DMS153 (cell line): ENCODE measurements at regions not wholly inside any gene's neighbourhood (a gene's known extent, or its start where the extent isn't known, plus 50 kb on each side); places are given as distances from the start of the nearest gene placed in this dataset.
"Not testable (repeated sequence)": the region's sequence is repeated elsewhere in the genome, so short reads cannot be mapped to it uniquely, and the experiment has no call there.

ENCODE experiments used
- DNase-seq: peaks from one replicate; lab custom pipeline; 2025; lab: John Stamatoyannopoulos, UW

DNA sequence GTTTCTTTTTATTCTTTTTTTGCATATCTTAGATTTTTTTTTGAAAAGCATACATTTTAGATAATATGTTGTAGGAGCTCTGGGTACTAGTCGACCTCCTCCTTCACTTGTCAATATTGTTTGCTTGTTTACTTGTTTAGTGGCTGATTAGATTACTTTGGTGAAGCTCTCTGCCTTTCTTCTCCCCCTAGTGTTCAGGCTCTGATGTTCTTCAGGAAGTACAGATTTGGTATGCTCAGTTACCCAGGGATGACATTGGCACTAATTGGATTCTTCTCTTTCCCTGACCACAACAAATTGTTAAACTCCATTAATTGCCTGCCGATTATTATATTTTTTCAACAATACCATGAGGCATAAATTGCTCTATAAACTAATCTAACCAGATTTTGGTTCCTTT lies 491.2 kb downstream of the SUCLG1 start:
- DNase-seq = no peak

DNA sequence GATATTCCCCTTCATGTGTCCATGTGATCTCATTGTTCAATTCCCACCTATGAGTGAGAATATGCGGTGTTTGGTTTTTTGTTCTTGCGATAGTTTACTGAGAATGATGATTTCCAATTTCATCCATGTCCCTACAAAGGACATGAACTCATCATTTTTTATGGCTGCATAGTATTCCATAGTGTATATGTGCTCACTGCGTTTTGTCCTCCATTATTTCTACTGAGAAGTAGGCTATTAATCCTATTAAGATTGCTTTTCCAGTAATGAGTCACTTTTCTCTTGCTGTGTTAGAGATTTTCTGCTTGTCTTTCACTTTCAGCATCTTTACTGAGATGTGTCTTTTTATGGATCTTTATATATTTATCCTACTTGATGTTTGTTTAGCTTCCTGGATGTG lies 492.1 kb downstream of the SUCLG1 start:
- not testable (repeated sequence) for DNase-seq

DNA sequence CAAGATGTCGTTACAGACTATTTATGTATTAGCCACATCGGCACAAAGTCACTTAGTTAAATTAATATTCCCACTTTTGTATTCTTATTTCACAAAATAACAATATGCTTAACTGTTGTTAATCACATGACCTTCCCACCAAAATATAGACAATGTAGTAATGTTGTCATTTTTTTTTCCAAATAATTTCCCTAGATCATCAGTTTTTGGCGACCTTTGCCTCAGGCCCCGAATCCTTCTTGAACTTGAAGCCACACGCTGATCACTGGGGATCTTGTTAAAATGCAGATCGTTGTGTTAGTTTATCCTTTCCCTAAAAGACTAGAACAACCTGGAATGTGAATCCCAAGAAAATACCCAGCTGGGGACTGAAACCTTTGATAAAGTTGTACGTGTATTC lies 497.6 kb downstream of the SUCLG1 start:
- DNase-seq = no peak

DNA sequence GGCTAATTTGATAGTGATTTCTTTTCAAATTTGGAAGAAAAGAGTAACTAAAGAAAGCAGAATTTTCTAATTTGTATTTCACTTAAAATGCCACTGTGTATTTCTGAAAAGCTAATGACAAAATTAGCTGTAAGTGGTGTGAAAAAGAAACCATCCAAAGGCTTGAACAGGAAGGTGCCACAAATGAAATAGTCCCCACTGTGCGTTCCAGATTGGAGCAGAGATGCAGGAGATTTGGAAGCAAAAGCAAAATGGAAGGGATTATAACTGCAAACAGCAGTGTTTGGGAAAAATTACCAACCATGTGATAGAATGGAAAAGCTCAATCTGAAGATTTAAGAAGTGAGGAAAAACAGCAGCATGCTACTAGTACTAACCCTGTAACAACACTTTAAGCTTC lies 498.7 kb downstream of the SUCLG1 start:
- DNase-seq = no peak

DNA sequence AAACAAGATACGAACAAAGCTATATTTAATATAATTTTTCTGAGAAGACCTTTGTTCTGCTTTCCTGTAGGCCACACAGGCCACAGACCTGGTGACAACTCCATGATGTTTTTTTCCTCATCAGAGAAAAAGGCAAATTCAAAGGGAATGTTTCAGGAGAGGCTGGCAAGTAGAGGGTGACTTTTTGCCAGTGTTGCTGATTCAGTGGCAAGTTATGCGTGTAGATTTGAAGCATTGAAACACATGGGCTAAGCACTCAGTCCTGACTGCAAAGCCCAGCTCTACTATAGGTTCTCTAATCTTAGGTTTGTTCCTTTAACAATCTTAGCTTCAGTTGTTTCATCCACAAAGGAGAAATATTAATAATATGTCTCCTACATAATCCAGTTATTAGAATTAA lies 499.8 kb downstream of the SUCLG1 start:
- DNase-seq = no peak

DNA sequence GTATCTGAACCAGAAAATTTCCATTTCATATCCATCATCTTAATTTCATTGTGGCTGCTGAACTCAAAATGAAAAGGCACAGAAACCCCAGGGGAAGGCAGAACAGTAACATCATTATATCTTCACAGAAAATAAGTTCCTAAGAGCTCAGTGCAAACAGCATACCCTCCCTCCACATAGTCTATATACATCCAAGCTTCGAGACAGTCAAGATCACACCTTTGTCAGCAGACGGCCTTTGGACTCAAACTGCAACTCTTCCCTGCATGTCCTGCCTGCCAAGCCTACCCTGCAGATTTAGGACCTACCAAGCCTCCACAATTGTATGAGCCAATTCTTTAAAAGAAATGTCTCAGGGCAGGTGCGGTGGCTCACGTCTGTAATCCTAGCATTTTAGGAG lies 502.1 kb downstream of the SUCLG1 start:
- no peak for DNase-seq

DNA sequence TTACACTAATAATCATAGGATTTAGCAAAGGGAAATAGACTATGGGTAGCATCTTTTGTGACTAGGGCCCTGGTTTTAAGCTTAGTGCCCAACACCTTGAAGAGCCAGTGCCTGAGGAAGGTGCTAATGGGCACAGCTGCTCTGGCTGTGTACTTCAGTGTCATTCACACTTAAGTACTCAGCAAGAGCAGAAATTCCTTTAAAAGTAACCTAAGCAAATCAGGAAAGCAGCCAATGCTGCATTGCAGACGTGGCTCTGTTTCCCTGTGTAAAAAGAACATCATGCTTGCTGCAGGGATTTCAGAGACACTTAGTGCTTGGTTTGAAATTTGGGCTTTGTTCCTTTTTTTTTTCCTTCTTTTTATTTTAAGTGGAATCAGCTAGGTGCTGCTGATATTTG lies 505.4 kb downstream of the SUCLG1 start:
- DNase-seq = no peak

DNA sequence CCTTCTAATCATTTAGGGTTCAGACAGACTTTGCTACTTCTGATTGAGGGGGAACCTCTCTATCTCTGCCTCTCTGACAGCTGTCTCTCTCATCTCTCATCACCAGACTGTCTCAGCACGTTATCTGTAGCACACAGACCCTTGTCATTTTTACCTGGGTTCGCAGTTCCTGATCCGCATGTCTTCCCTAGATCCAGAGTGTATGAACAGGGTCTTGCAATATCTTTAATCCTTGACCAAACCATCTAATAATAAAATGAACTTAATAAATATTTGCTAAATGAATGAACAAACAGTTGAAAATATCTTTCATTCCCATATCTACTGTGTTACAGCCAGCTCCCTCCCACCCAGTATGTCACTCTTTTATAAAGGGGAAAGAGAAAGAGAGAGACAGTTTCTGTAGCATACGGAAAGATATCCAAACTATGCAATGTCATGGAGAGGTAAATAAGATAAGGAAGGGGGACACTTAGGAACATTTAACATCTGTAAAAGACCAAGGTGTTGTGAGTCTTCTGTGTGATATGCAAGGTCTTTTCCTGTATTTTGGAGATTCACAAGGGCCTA lies 507.6 kb downstream of the SUCLG1 start:
- no peak for DNase-seq

DNA sequence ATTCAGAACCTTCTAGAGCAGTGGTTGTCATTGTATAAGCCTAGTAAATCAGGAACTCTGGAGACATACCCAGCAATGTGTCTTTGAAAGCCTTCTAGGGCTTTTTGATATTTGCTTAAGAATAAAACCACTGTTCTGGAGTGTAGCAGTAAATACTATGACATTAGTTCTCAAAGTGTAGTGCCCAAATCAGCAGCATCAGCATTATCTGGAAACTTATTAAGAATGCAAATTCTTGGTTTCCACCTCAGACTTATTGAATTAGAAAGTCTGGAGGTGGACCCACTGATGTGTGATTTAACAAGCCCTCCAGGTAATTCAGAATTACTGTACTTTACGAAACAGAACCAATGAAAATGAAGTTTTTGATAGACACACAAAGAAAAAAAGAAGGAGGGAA lies 509.7 kb downstream of the SUCLG1 start:
- DNase-seq = no peak

DNA sequence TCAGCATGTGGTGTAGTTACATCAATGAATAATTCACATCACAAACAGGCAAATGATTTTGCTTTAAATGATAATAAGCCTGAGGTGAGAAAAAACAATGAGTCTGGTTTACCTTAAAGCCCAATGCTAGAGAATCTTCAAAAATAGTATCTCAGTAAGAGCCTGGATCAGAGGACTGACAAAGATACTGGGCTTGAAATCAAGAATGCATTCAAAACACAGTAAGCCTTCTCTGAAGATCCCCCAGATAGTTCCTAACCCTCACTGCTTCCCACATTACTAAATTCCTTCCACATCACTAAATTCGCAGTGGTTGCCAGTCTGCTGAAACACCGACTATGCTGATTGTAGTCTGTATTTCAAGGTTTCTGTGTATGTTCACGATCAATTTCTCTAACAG lies 514.9 kb downstream of the SUCLG1 start:
- no peak for DNase-seq

DNA sequence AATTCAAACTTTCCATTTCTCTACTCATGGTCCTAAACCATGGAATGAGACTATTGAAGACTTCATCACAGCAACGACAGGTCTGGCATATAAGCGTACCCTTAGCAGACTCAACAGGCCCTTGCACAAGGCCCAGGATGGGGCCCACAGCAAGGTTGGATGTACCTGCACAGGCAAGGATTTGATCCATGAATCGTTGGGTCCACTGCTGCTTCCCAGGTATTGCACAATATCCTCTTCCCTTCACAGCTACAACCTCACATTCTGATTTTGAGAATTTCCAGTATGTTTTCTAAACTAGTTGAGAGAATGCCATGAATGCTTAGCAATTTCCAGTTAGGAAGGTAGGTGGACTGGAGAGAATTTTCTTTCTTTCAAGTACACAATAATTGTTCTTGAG lies 515.8 kb downstream of the SUCLG1 start:
- DNase-seq = no peak

DNA sequence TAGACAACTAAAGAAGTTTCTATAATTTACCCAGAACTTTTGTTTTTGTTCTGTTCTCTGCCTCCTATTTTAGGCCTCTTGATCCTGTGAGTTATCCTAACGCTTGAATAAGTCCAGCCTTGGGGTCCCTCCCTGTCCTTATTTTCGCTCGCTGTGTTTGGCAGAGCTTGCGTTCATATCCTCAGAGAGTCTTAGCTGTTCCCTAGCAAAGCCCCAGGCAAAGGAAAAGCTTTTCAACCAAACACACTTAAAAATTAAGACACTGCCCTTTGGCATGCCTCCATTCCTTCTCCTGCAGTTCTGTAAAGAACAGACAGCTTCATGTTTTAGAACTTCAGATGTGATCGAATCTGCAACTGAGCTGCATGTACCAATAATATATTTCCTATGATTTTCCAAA lies 517.2 kb downstream of the SUCLG1 start:
- DNase-seq = no peak

DNA sequence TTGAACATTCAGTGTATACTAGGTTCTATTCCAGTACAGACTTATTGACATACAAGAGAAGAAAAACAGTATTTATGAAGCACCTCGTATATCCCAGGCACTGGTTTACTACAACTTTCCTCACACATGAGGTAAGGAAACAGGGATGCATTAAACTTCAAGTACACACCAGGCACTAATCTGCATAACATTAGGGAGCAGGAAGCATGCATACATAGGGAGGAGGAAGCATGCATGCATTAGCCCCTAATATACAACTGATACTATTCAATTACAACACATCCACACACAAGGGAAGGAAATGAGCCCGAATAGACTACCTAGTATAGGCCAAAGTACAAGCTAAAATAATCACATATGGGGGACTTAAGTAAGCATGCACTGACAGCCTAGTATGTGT lies 525.3 kb downstream of the SUCLG1 start:
- DNase-seq = no peak

DNA sequence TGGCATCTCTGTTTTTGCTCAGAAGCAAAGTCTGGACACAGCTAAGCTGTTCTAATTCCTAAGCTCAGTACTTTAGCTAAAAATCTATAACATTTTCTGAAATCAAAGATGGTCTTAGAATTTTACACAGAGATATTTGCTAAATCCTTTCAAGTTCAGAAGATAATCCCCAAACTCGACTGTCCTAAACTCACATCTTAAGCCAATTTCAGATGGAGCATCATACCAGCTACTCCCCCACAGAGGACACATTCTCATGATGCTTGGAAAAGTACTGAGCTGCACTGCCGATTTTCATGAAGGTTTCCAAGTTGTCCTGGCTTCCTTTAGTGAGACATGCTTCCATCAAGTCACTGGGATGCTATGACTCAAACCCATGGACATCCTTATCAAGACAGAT lies 535.5 kb downstream of the SUCLG1 start:
- DNase-seq = no peak

DNA sequence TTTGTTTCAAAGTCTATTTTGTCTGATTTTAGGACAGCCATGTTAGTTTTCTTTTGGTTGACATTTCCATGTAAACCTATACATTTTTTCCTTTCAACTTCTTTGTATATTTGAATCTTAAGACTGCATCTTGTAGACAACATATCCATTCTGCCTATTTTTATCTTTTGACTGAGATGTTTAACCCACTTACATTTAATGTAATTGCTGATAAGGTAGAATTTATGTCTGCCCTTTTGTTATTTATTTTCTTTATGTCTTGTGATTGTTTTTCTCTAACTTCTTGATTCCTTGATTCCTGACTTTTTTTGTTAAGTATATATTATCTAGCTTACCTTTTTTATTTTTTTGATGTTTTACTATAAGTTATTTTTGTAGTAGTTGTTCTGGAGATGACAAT lies 542.5 kb downstream of the SUCLG1 start:
- DNase-seq = no peak

DNA sequence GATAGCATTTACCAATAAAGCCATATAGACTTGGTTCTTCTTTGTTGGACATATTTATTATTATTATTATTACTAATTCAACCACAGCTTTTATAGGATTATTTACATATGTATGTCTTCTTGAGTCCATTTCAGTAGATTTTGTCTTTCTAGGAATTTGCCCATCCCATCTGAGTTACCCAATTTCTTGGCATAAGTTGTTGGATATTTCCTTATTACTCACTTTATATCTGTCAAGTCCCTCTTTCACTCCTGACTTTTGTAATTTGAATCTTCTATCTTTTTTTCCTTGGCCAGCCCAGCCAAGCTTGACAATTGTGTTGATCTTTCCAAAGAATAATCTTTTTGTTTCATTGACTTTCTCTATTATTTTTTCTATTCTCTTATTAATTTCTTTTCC lies 543.7 kb downstream of the SUCLG1 start:
- DNase-seq = no peak

DNA sequence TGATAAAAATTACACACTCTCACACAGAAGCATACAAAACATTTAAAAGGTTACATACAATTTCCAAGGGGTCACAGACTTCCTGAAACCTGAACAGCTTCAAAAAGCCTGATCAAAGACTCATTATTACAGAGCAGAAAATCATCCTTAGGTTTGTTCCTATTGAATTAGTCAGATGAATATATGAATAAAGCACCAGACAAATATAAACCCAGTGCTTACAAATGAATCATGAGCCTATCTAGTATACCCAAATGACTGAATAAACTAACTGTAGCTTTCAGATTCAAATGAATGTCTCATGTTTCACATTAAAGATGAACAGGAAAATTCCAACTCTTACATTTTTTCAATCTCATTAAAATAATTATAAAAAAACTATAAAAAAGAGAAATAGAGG lies 550.3 kb downstream of the SUCLG1 start:
- DNase-seq = no peak

DNA sequence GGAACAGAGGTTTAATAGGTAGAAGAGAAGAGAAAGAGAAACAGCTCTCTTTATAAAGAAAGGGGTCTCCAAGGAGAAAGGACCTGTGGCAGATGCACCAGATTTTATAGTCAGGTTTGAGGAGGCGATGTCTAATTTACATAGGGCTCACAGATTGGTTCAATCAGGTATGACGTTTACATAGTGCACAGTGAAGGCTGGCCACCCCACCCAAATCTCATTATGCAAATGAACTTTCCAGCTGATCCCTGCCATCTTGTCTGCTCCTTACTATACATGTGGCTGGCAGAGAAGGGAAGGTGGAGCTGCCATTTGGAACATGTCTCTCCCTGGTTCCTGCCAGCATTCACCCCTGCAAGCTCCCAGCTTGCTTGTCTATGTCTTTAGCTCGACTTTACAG lies 557.8 kb downstream of the SUCLG1 start:
- DNase-seq = no peak

DNA sequence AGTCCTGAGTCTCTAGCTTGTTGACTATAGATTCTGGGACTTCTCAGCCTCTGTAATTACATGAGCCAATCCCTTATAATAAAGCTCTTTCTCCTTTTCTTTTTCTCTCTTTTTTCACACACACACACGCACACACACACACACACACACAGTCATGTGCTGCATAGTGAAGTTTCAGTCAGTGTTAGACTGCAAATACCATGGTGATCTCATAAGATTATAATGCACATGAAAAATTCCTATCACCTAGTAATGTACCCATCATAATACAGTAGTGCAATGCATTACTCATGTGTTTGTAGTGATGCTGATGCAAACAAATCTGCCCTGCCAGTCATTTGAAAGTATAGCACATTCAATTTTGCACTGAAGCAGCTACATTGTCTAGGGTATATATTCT lies 558.2 kb downstream of the SUCLG1 start:
- DNase-seq = no peak

DNA sequence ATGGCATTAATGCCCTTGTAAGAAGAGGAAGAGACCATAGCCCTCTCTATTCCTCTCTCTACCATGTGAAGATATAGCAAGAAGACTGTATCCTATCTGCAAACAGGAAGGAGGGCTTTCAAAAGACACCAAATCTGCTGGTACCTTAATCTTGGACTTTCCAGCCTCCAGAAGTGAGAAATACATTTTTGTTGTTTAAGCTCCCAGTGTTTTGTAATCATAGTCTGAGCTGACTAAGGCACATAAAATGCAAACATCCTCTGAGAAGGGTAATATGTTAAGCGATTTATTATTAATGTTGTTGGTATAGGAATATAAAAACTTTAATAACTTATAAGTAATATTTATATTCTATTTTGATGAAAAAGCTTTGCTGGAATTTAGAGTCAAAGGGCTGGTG lies 559.8 kb downstream of the SUCLG1 start:
- no peak for DNase-seq

DNA sequence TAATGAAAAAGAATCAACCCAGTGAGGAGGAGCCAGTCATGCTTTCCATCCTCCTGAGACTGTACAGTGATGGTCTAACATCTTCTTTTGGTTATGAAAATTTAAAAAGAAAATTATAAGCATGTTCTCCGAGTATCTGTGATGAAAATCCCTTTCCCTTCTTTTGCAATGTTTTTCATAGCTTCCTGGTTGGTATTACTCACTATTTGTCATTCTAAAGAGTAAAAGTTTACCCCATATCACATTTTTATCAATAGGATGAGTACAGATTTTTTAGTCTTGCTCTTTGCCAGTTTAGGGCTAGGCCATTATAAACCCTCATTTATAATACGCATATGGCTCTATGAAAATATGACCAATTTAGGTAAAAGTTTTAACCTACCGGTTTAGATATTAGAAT lies 564.1 kb downstream of the SUCLG1 start:
- no peak for DNase-seq

DNA sequence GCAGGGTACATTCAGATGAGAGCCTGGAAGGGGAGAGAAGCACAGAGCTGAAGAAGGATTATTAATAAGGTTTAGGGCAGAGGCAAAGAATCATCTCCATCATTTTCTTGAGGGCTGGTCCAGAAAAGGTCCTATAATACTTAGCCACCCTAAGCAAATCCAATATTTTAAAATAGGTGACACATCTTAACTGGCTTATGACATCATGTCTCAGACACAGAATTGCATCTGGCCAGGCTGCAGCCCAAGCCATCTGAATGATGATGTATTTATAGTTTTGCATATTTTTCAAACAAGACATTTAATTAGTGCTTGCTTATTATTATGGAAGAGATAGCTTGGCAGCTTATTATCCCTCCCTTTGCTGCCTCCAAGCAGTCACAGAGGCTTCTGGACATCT lies 571.3 kb downstream of the SUCLG1 start:
- DNase-seq = no peak

DNA sequence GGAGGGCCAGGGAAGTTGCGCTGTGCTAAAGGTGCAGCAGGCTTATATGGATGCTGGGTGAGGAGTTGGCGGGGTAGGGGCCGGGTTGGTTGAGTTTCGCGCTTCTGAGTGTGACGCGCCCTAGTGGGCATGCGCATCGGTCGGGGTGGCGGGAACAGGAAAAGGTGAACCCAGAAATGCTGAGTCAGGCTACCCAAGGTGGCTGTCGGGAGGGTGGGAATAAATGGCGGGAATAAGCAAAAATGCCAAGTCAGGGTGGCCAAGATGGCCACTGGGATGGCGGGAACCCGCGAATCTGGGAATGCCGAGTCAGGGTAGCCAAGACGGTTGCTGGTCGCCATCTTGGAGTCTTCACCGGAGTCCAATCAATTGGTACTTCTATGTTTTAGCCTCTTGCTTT lies 580.0 kb downstream of the SUCLG1 start:
- DNase-seq = no peak

DNA sequence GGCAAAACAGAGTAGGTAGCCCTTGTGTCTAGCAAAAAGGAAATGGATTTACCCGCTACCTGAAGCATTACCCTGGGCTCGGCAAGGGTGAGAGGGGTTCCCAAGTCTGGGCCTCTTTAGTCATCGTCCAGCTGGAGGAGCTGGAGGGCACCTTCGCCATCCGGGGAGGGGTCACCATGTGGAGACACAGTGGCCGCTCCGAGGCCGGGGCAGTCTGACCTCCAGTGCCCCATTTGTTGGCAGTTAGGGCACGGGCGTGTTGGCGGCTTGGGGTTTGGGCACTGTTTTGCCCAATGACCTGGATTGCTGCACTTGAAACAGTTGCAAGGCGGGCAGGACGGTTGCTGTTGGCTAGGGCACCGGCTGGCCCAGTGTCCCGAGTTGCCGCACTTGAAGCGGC lies 581.8 kb downstream of the SUCLG1 start:
- not testable (repeated sequence) for DNase-seq
